Keratinocyte (primary cell): ENCODE measurements at regions not wholly inside any gene's neighbourhood (a gene's known extent, or its start where the extent isn't known, plus 50 kb on each side); places are given as distances from the start of the nearest gene placed in this dataset.

Experiments
- CTCF ChIP-seq, 3 experiments: IDR thresholded peaks in 1 of 3; conservative IDR thresholded peaks in 1 of 3; optimal IDR thresholded peaks in 1 of 3; 2 replicates in 2 of 3; 3 replicates in 1 of 3; pipeline versions ENCODE3 to v1.5.1; 2011; ENCODE audit warnings: low read length in 3 of 3, mild to moderate bottlenecking in 3 of 3, moderate library complexity in 2 of 3, control low read depth in 1 of 3, inconsistent platforms in 1 of 3; ENCODE audit not compliant: insufficient read depth in 2 of 3; ENCODE audit errors: extremely low read depth in 1 of 3
- EZH2 ChIP-seq: IDR thresholded peaks from one replicate; pipeline ENCODE4 v1.6.1; 2012; ENCODE audit warnings: inconsistent platforms, mild to moderate bottlenecking, low read length, moderate library complexity

DNA sequence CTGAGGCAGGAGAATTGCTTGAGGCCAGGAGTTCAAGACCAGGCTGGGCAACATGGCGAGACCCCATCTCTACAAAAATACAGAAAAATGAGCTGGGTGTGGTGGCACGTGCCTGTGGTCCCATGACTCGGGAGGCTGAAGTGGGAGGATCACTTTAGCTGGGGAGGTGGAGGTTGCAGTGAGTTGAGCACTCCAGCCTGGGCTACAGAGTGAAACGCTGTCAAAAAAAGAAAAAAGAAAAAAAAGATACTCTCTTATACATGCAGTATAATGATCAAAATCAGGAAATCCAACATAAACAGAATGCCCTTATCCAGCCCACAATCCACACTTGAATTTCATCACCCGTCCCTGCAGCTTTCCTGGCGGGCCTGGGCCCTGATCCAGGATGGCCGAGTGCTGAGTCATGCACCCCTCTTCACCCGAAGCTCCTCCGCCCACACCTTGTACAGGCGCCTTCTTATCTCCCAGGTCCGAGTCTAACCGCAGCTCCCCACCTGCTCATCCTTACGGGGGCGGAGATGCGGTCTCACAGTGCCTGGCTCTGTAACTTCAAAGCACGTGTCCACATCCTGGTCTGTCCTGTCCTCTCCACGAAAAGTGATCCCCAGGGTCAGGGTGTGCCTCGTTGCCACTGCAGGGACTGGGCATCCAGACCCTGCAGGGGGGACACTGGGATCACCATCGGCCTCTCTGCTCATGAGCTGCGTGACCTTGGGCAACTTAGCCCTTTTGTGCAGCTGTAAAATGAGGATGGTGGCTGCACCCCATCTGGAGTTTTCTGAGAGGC, 120.2 kb upstream of the SLC45A1 start:
- TF ChIP-seq CTCF (optimal IDR thresholded peaks at IDR 0.05 in 1 of 3, IDR thresholded peaks at IDR 0.05 in 1 of 3, conservative IDR thresholded peaks at IDR 0.05 in 1 of 3; ENCODE audit: extremely low read depth in 1 of 3, insufficient read depth in 2 of 3, low read length in 3 of 3) (no peak), EZH2 (no peak)
